ENCODE measurements at regions not wholly inside any gene's neighbourhood (a gene's known extent, or its start where the extent isn't known, plus 50 kb on each side); places are given as distances from the start of the nearest gene placed in this dataset.

GRCh38 chr1:68746378-68746777 is 249.5 kb upstream of the DEPDC1 start:
- TF ChIP-seq GABPA (IDR thresholded peaks at IDR 0.05; ENCODE audit: low read depth) (no peak), CTCF (IDR thresholded peaks at IDR 0.05; ENCODE audit: insufficient read depth, low read length) (no peak), REST (IDR thresholded peaks at IDR 0.05; ENCODE audit: insufficient replicate concordance, low read depth) (no peak), POLR2AphosphoS5 (IDR thresholded peaks at IDR 0.05; ENCODE audit: low read depth) (no peak), SPI1 (IDR thresholded peaks at IDR 0.05; ENCODE audit: borderline replicate concordance, low read depth) (no peak)
- no peak for DNase-seq (ENCODE audit: low read depth in 1 of 2, low spot score in 1 of 2)
- H3K27ac ChIP-seq (replicated peaks): no peak overlapping the region
- H3K4me3 ChIP-seq (replicated peaks; ENCODE audit: insufficient read depth, low read length): no peak overlapping the region
- H3K27me3 ChIP-seq (ENCODE audit: insufficient read depth, poor library complexity, severe bottlenecking): no peaks in the 10 kb centered on the region

GRCh38 chr1:68751723-68752122 is 254.8 kb upstream of the DEPDC1 start:
- H3K27ac ChIP-seq (replicated peaks): no peak overlapping the region
- H3K27me3 ChIP-seq (ENCODE audit: insufficient read depth, poor library complexity, severe bottlenecking): no peaks in the 10 kb centered on the region
- H3K4me3 ChIP-seq (replicated peaks; ENCODE audit: insufficient read depth, low read length): no peak overlapping the region
- no peak for DNase-seq (ENCODE audit: low read depth in 1 of 2, low spot score in 1 of 2)
- no peak for TF ChIP-seq SPI1 (IDR thresholded peaks at IDR 0.05; ENCODE audit: borderline replicate concordance, low read depth)
- TF ChIP-seq REST (IDR thresholded peaks at IDR 0.05; ENCODE audit: insufficient replicate concordance, low read depth): no peak
- TF ChIP-seq CTCF (IDR thresholded peaks at IDR 0.05; ENCODE audit: insufficient read depth, low read length): no peak
- TF ChIP-seq GABPA (IDR thresholded peaks at IDR 0.05; ENCODE audit: low read depth): no peak
- no peak for TF ChIP-seq POLR2AphosphoS5 (IDR thresholded peaks at IDR 0.05; ENCODE audit: low read depth)

GRCh38 chr1:68758666-68759209 is 261.9 kb upstream of the DEPDC1 start:
- no peak overlapping the region for H3K27ac ChIP-seq (replicated peaks)
- no peaks in the 10 kb centered on the region for H3K27me3 ChIP-seq (ENCODE audit: insufficient read depth, poor library complexity, severe bottlenecking)
- H3K4me3 ChIP-seq (replicated peaks; ENCODE audit: insufficient read depth, low read length): no peak overlapping the region
- no peak for DNase-seq (ENCODE audit: low read depth in 1 of 2, low spot score in 1 of 2)
- no peak for TF ChIP-seq REST (IDR thresholded peaks at IDR 0.05; ENCODE audit: insufficient replicate concordance, low read depth)
- TF ChIP-seq GABPA (IDR thresholded peaks at IDR 0.05; ENCODE audit: low read depth): no peak
- TF ChIP-seq SPI1 (IDR thresholded peaks at IDR 0.05; ENCODE audit: borderline replicate concordance, low read depth): no peak
- no peak for TF ChIP-seq POLR2AphosphoS5 (IDR thresholded peaks at IDR 0.05; ENCODE audit: low read depth)
- TF ChIP-seq CTCF (IDR thresholded peaks at IDR 0.05; ENCODE audit: insufficient read depth, low read length): no peak

Measured in HL-60 (cell line).